GM23248 (cell line): ENCODE measurements at regions not wholly inside any gene's neighbourhood (a gene's known extent, or its start where the extent isn't known, plus 50 kb on each side); places are given as distances from the start of the nearest gene placed in this dataset.

Experiments used
- DNase-seq: peaks from one replicate; pipeline ENCODE4 v3.0.0-alpha.2; 2015
- H2AFZ ChIP-seq: fragments of 200-600 bp; sonication (generic); 2 replicates; pipeline ENCODE4 v1.6.1; 2016; ENCODE audit warnings: antibody characterized with exemption
- H3F3A ChIP-seq: fragments of 200-600 bp; sonication (generic); 2 replicates; pipeline ENCODE4 v1.6.1; 2016; ENCODE audit warnings: mild to moderate bottlenecking, antibody characterized with exemption, mixed run types; ENCODE audit not compliant: insufficient read depth
- H3K27ac ChIP-seq: fragments of 200-600 bp; sonication (generic); 2 replicates; pipeline ENCODE4 v1.5.1; 2016; ENCODE audit warnings: mild to moderate bottlenecking
- H3K27me3 ChIP-seq: fragments of 200-600 bp; sonication (generic); replicated peaks from 2 replicates; pipeline ENCODE4 v1.6.1; 2016; ENCODE audit warnings: mild to moderate bottlenecking; ENCODE audit not compliant: insufficient read depth
- H3K36me3 ChIP-seq: fragments of 200-600 bp; sonication (generic); 2 replicates; pipeline ENCODE4 v1.6.1; 2016; ENCODE audit warnings: low read depth, mild to moderate bottlenecking
- H3K4me1 ChIP-seq: fragments of 200-600 bp; sonication (generic); 2 replicates; pipeline ENCODE4 v1.6.1; 2016; ENCODE audit warnings: mild to moderate bottlenecking; ENCODE audit not compliant: insufficient read depth
- H3K4me2 ChIP-seq: fragments of 200-600 bp; sonication (generic); one replicate; pipeline ENCODE4 v1.6.1; 2016; ENCODE audit warnings: mild to moderate bottlenecking; ENCODE audit not compliant: unreplicated experiment
- H3K4me3 ChIP-seq: fragments of 200-600 bp; sonication (generic); 2 replicates; pipeline ENCODE4 v1.5.1; 2016; ENCODE audit warnings: mild to moderate bottlenecking
- H3K79me2 ChIP-seq: fragments of 200-600 bp; sonication (generic); 2 replicates; pipeline ENCODE4 v1.6.1; 2016; ENCODE audit warnings: mild to moderate bottlenecking; ENCODE audit not compliant: insufficient read depth
- H3K9ac ChIP-seq: fragments of 200-600 bp; sonication (generic); 2 replicates; pipeline ENCODE4 v1.6.1; 2016; ENCODE audit warnings: mild to moderate bottlenecking
- H3K9me2 ChIP-seq: fragments of 200-600 bp; sonication (generic); 2 replicates; pipeline ENCODE4 v1.6.1; 2016; ENCODE audit warnings: mixed run types, mild to moderate bottlenecking, moderate library complexity; ENCODE audit not compliant: insufficient read depth
- H3K9me3 ChIP-seq: fragments of 200-600 bp; sonication (generic); one replicate; pipeline ENCODE4 v1.6.1; 2017; ENCODE audit warnings: low read depth
- H4K20me1 ChIP-seq: fragments of 200-600 bp; sonication (generic); 2 replicates; pipeline ENCODE4 v1.6.0; 2016; ENCODE audit not compliant: insufficient read depth
- EZH2 ChIP-seq: fragments of 200-600 bp; sonication (generic); IDR thresholded peaks from 2 replicates; pipeline ENCODE4 v1.6.1; 2018; ENCODE audit warnings: antibody characterized with exemption, mild to moderate bottlenecking; ENCODE audit not compliant: insufficient read depth, poor library complexity, severe bottlenecking
- EZH2phosphoT487 ChIP-seq: fragments of 200-600 bp; sonication (generic); IDR thresholded peaks from 2 replicates; pipeline ENCODE4 v1.6.1; 2018; ENCODE audit warnings: antibody characterized with exemption, moderate library complexity, mild to moderate bottlenecking, low read depth; ENCODE audit not compliant: insufficient read depth
- WGBS, 2 experiments: methylation state at CpG; one replicate each; pipeline ENCODE4 v1.1.6; 2015 to 2017; ENCODE audit warnings: low lambda C conversion rate in 2 of 2, low coverage in 1 of 2; ENCODE audit errors: missing lambda C conversion rate in 2 of 2; 5-methylcytosine and 5-hydroxymethylcytosine counted together
- in situ Hi-C: fragments of 300-500 bp; cut with MboI; formaldehyde crosslinking; loops from 2 replicates; pipeline ENCODE4 v1.15.0; 2020

DNA sequence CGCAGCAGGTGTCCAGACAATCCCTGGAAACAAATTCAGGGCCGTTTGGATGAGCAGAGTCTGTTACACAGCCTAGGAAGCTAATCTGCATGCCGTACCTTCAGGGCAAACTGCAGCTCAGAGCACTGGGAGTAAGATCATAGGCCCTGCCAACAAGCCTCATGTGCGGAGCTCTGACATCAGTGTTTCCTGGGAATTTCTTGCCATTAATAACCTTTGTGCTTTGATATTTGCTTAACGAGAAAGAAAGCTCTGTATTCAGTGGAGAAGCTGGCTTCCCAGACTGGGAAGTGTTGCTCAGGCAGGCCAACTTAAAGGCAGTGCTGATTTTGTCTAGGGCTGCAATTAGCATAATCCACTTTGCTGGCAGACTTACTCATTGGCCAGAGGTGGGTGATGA lies 116.1 kb upstream of the KLHL25 start:
- DNase-seq, result no peak
- Histone ChIP-seq H3K4me1 (no peaks in the 10 kb centered on the region), H3K79me2 (no peaks in the 10 kb centered on the region), H3K4me3 (no peak overlapping the region), H3K27ac (no peak overlapping the region), H3K27me3 (no peaks in the 10 kb centered on the region), H4K20me1 (no peaks in the 10 kb centered on the region), H2AFZ (no peak overlapping the region), H3K36me3 (no peaks in the 10 kb centered on the region), H3K9me3 (no peaks in the 10 kb centered on the region), H3K9ac (no peak overlapping the region), H3K9me2 (no peaks in the 10 kb centered on the region), H3K4me2 (no peak overlapping the region), H3F3A (no peaks in the 10 kb centered on the region)
- TF ChIP-seq EZH2 (no peak), EZH2phosphoT487 (no peak)
- in situ Hi-C loops, result no loop called here
- 9 to 13% methylated on average over 5 of the region's 5 CpGs for WGBS, 2 experiments

DNA sequence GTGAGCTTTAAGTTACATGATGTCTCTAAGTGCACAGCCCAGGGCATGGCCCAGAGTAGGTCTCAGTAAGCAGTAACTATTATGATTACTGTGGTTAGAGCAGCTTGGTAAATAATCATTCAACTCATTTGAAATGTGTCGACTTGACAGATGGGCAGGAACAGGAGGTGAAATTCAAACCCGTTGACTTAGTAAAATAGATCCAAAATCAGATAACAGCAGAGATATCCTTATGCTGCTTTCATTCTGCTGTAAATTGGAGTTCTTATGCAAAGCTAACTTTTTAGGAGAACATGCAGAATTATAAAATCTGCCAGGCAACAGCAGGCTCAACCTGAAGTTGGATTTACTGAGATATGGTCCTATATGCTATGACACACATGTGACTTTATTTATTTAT lies 118.7 kb upstream of the KLHL25 start:
- no peak for DNase-seq
- no peaks in the 10 kb centered on the region for H3K4me1 ChIP-seq
- H3F3A ChIP-seq, result no peaks in the 10 kb centered on the region
- TF ChIP-seq EZH2phosphoT487, result no peak
- no peak for TF ChIP-seq EZH2
- no peaks in the 10 kb centered on the region for H3K9me3 ChIP-seq
- H3K36me3 ChIP-seq, result no peaks in the 10 kb centered on the region
- H4K20me1 ChIP-seq, result no peaks in the 10 kb centered on the region
- H3K9ac ChIP-seq, result no peak overlapping the region
- no peaks in the 10 kb centered on the region for H3K79me2 ChIP-seq
- H2AFZ ChIP-seq, result no peak overlapping the region
- no peak overlapping the region for H3K4me3 ChIP-seq
- no peak overlapping the region for H3K27ac ChIP-seq
- no peaks in the 10 kb centered on the region for H3K27me3 ChIP-seq
- no peaks in the 10 kb centered on the region for H3K9me2 ChIP-seq
- WGBS, 2 experiments, result 20 to 38% methylated on average over 2 of the region's 2 CpGs
- in situ Hi-C loops, result no loop called here
- H3K4me2 ChIP-seq, result no peak overlapping the region

DNA sequence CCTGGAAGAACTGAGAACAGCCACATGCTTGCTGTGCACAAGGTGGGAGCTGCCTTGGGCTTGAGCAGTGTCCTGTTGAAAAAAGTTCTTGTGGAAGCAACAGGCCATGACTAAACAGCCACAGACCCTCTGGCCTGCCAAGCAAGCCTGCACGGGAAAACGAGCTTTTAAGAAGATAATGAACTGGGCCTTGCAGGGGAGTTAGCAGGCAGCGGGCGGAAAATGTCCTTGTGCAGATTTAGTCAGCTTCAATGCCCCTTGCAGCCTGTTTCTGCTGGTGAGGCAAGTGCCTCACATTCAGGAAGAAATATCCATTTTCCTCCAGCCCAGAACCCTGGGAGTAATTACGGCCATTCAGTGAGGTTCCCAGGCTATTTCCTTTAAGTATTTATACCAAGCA lies 126.2 kb upstream of the KLHL25 start:
- H3F3A ChIP-seq, result no peaks in the 10 kb centered on the region
- no peak overlapping the region for H3K9ac ChIP-seq
- no peak overlapping the region for H3K27ac ChIP-seq
- WGBS, 2 experiments, result 26 to 27% methylated on average over 5 of the region's 5 CpGs
- H2AFZ ChIP-seq, result no peak overlapping the region
- H3K9me3 ChIP-seq, result no peaks in the 10 kb centered on the region
- no peaks in the 10 kb centered on the region for H3K79me2 ChIP-seq
- TF ChIP-seq EZH2 (no peak), EZH2phosphoT487 (no peak)
- in situ Hi-C loops, result no loop called here
- H3K4me2 ChIP-seq, result no peak overlapping the region
- H3K4me3 ChIP-seq, result no peak overlapping the region
- H3K36me3 ChIP-seq, result no peaks in the 10 kb centered on the region
- H3K9me2 ChIP-seq, result no peaks in the 10 kb centered on the region
- no peaks in the 10 kb centered on the region for H3K27me3 ChIP-seq
- no peak for DNase-seq
- no peaks in the 10 kb centered on the region for H4K20me1 ChIP-seq
- H3K4me1 ChIP-seq, result no peaks in the 10 kb centered on the region

DNA sequence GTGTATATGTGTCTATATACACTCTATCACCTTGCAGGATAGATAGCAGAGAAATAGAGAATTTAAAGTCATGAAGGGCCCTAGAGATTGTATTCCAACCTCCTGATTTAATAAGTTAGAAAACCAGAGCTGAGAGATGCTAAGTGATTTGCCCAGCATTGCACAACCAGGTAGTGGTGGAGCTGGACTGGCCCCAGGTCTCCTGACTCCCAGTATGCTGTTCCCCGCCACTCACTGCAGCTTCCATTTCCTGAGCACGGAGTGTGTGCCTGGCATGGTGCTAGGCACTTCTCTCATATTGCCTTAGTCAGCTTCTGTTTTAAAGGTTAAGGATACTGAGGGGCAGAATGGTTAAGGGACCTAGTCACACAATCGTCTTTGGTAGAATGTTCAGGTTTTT lies 129.4 kb upstream of the KLHL25 start:
- Histone ChIP-seq H3K9me3 (no peaks in the 10 kb centered on the region), H3F3A (no peaks in the 10 kb centered on the region), H3K4me3 (no peak overlapping the region), H3K9me2 (no peaks in the 10 kb centered on the region), H3K9ac (no peak overlapping the region), H4K20me1 (no peaks in the 10 kb centered on the region), H3K36me3 (no peaks in the 10 kb centered on the region), H3K4me2 (no peak overlapping the region), H3K27me3 (no peaks in the 10 kb centered on the region), H3K79me2 (no peaks in the 10 kb centered on the region), H3K27ac (no peak overlapping the region), H3K4me1 (no peaks in the 10 kb centered on the region), H2AFZ (no peak overlapping the region)
- TF ChIP-seq EZH2phosphoT487, result no peak
- TF ChIP-seq EZH2, result no peak
- DNase-seq, result no peak
- in situ Hi-C loops, result no loop called here
- 30 to 31% methylated on average over 3 of the region's 3 CpGs for WGBS, 2 experiments

DNA sequence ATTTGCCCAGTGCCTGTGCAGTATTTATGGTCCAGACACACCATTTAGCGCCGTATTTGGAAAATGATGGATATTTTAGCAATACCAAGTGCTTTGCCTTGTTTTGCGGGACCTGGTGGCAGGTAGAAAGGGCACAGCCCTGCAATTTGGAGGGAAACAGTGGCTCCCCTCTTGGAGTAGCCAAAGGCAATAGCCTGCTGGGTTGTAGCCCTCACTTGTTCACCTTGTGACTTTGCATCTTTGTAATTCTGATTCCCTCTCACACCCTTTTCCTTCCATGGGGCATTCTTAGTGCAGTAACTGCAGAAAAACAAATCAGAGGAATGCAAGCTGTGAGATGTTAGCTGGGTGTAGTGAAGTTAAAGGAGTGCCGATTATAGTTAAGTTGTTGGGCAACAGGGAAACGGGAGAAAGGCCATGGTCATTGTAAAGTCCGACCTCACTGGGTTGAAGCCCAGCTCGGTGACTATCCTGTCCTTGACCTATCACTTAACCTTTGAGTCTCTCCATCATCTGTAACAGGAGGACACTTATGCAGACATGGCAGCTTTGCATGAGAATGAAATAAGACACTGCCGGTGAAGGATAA lies 131.0 kb upstream of the KLHL25 start:
- Histone ChIP-seq H3K27me3 (no peaks in the 10 kb centered on the region), H3K4me1 (no peaks in the 10 kb centered on the region), H3K9me2 (no peaks in the 10 kb centered on the region), H3K9ac (no peak overlapping the region), H3F3A (no peaks in the 10 kb centered on the region), H3K9me3 (no peaks in the 10 kb centered on the region), H3K79me2 (no peaks in the 10 kb centered on the region), H3K4me3 (no peak overlapping the region), H3K27ac (no peak overlapping the region), H2AFZ (no peak overlapping the region), H3K36me3 (no peaks in the 10 kb centered on the region), H4K20me1 (no peaks in the 10 kb centered on the region), H3K4me2 (no peak overlapping the region)
- 19 to 20% methylated on average over 8 of the region's 8 CpGs for WGBS, 2 experiments
- DNase-seq, result no peak
- in situ Hi-C loops, result no loop called here
- TF ChIP-seq EZH2phosphoT487 (no peak), EZH2 (no peak)
